ENCODE measurements at regions not wholly inside any gene's neighbourhood (a gene's known extent, or its start where the extent isn't known, plus 50 kb on each side); places are given as distances from the start of the nearest gene placed in this dataset.

DNA sequence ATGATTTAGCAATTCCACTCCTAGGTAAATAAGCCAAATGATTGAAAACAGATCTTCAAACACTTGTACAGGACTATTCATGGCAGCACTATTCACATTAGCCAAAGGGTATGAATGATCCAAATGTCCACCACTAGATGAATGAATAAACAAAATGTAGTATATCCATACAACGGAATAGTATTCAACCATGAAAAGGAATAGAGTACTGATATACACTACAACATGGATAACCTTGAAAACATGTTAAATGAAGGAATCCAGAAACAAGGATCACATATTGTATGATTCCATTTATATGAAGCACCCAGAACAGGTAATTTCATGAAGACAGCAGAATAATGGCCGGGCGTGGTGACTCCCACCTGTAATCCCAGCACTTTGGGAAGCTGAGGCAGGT, 78.2 kb upstream of the IGF1R start:
- Mint-ChIP-seq H3K9me3 (no peaks in the 10 kb centered on the region), H3K4me3 (no peak overlapping the region), H3K36me3 (no peaks in the 10 kb centered on the region), H3K27ac (no peak overlapping the region), H3K4me1 (no peaks in the 10 kb centered on the region), H3K27me3 (ENCODE audit: low read depth) (no peaks in the 10 kb centered on the region)
- ATAC-seq (no peak), DNase-seq (ENCODE audit: low spot score) (no peak)
- ChIA-PET POLR2A (no interaction called here), CTCF (no interaction called here)
- TF ChIP-seq, protein P1, sequence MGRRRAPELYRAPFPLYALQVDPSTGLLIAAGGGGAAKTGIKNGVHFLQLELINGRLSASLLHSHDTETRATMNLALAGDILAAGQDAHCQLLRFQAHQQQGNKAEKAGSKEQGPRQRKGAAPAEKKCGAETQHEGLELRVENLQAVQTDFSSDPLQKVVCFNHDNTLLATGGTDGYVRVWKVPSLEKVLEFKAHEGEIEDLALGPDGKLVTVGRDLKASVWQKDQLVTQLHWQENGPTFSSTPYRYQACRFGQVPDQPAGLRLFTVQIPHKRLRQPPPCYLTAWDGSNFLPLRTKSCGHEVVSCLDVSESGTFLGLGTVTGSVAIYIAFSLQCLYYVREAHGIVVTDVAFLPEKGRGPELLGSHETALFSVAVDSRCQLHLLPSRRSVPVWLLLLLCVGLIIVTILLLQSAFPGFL (CRISPR knock-in tag; IDR thresholded peaks at IDR 0.05; ENCODE audit: borderline replicate concordance), result no peak
- TF ChIP-seq ZNF317 (CRISPR knock-in tag; IDR thresholded peaks at IDR 0.05; ENCODE audit: borderline replicate concordance, low read depth) (no peak), NFE2L1 (CRISPR knock-in tag; IDR thresholded peaks at IDR 0.05) (no peak), TCF7 (CRISPR knock-in tag; IDR thresholded peaks at IDR 0.05; ENCODE audit: low read depth) (no peak), ESRRA (CRISPR knock-in tag; IDR thresholded peaks at IDR 0.05; ENCODE audit: borderline replicate concordance) (no peak), GTF2I (CRISPR knock-in tag; conservative IDR thresholded peaks at IDR 0.05) (no peak), NFATC4 (CRISPR knock-in tag; IDR thresholded peaks at IDR 0.05) (no peak)
- TF ChIP-seq, protein P2, sequence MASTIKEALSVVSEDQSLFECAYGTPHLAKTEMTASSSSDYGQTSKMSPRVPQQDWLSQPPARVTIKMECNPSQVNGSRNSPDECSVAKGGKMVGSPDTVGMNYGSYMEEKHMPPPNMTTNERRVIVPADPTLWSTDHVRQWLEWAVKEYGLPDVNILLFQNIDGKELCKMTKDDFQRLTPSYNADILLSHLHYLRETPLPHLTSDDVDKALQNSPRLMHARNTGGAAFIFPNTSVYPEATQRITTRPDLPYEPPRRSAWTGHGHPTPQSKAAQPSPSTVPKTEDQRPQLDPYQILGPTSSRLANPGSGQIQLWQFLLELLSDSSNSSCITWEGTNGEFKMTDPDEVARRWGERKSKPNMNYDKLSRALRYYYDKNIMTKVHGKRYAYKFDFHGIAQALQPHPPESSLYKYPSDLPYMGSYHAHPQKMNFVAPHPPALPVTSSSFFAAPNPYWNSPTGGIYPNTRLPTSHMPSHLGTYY (CRISPR knock-in tag; IDR thresholded peaks at IDR 0.05), result no peak
- TF ChIP-seq, protein P3, sequence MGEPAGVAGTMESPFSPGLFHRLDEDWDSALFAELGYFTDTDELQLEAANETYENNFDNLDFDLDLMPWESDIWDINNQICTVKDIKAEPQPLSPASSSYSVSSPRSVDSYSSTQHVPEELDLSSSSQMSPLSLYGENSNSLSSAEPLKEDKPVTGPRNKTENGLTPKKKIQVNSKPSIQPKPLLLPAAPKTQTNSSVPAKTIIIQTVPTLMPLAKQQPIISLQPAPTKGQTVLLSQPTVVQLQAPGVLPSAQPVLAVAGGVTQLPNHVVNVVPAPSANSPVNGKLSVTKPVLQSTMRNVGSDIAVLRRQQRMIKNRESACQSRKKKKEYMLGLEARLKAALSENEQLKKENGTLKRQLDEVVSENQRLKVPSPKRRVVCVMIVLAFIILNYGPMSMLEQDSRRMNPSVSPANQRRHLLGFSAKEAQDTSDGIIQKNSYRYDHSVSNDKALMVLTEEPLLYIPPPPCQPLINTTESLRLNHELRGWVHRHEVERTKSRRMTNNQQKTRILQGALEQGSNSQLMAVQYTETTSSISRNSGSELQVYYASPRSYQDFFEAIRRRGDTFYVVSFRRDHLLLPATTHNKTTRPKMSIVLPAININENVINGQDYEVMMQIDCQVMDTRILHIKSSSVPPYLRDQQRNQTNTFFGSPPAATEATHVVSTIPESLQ (CRISPR knock-in tag; IDR thresholded peaks at IDR 0.05), result no peak
- TF ChIP-seq, protein P4, sequence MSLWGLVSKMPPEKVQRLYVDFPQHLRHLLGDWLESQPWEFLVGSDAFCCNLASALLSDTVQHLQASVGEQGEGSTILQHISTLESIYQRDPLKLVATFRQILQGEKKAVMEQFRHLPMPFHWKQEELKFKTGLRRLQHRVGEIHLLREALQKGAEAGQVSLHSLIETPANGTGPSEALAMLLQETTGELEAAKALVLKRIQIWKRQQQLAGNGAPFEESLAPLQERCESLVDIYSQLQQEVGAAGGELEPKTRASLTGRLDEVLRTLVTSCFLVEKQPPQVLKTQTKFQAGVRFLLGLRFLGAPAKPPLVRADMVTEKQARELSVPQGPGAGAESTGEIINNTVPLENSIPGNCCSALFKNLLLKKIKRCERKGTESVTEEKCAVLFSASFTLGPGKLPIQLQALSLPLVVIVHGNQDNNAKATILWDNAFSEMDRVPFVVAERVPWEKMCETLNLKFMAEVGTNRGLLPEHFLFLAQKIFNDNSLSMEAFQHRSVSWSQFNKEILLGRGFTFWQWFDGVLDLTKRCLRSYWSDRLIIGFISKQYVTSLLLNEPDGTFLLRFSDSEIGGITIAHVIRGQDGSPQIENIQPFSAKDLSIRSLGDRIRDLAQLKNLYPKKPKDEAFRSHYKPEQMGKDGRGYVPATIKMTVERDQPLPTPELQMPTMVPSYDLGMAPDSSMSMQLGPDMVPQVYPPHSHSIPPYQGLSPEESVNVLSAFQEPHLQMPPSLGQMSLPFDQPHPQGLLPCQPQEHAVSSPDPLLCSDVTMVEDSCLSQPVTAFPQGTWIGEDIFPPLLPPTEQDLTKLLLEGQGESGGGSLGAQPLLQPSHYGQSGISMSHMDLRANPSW (CRISPR knock-in tag; conservative IDR thresholded peaks at IDR 0.05; ENCODE audit: low read depth), result no peak
- TF ChIP-seq, protein P5, sequence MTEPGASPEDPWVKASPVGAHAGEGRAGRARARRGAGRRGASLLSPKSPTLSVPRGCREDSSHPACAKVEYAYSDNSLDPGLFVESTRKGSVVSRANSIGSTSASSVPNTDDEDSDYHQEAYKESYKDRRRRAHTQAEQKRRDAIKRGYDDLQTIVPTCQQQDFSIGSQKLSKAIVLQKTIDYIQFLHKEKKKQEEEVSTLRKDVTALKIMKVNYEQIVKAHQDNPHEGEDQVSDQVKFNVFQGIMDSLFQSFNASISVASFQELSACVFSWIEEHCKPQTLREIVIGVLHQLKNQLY (CRISPR knock-in tag; IDR thresholded peaks at IDR 0.05), result no peak
- TF ChIP-seq, protein P6, sequence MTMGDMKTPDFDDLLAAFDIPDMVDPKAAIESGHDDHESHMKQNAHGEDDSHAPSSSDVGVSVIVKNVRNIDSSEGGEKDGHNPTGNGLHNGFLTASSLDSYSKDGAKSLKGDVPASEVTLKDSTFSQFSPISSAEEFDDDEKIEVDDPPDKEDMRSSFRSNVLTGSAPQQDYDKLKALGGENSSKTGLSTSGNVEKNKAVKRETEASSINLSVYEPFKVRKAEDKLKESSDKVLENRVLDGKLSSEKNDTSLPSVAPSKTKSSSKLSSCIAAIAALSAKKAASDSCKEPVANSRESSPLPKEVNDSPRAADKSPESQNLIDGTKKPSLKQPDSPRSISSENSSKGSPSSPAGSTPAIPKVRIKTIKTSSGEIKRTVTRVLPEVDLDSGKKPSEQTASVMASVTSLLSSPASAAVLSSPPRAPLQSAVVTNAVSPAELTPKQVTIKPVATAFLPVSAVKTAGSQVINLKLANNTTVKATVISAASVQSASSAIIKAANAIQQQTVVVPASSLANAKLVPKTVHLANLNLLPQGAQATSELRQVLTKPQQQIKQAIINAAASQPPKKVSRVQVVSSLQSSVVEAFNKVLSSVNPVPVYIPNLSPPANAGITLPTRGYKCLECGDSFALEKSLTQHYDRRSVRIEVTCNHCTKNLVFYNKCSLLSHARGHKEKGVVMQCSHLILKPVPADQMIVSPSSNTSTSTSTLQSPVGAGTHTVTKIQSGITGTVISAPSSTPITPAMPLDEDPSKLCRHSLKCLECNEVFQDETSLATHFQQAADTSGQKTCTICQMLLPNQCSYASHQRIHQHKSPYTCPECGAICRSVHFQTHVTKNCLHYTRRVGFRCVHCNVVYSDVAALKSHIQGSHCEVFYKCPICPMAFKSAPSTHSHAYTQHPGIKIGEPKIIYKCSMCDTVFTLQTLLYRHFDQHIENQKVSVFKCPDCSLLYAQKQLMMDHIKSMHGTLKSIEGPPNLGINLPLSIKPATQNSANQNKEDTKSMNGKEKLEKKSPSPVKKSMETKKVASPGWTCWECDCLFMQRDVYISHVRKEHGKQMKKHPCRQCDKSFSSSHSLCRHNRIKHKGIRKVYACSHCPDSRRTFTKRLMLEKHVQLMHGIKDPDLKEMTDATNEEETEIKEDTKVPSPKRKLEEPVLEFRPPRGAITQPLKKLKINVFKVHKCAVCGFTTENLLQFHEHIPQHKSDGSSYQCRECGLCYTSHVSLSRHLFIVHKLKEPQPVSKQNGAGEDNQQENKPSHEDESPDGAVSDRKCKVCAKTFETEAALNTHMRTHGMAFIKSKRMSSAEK (CRISPR knock-in tag; IDR thresholded peaks at IDR 0.05; ENCODE audit: borderline replicate concordance), result no peak
- TF ChIP-seq, protein P7, sequence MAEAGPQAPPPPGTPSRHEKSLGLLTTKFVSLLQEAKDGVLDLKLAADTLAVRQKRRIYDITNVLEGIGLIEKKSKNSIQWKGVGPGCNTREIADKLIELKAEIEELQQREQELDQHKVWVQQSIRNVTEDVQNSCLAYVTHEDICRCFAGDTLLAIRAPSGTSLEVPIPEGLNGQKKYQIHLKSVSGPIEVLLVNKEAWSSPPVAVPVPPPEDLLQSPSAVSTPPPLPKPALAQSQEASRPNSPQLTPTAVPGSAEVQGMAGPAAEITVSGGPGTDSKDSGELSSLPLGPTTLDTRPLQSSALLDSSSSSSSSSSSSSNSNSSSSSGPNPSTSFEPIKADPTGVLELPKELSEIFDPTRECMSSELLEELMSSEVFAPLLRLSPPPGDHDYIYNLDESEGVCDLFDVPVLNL (CRISPR knock-in tag; IDR thresholded peaks at IDR 0.05; ENCODE audit: borderline replicate concordance, low read depth), result no peak
- TF ChIP-seq, protein P8, sequence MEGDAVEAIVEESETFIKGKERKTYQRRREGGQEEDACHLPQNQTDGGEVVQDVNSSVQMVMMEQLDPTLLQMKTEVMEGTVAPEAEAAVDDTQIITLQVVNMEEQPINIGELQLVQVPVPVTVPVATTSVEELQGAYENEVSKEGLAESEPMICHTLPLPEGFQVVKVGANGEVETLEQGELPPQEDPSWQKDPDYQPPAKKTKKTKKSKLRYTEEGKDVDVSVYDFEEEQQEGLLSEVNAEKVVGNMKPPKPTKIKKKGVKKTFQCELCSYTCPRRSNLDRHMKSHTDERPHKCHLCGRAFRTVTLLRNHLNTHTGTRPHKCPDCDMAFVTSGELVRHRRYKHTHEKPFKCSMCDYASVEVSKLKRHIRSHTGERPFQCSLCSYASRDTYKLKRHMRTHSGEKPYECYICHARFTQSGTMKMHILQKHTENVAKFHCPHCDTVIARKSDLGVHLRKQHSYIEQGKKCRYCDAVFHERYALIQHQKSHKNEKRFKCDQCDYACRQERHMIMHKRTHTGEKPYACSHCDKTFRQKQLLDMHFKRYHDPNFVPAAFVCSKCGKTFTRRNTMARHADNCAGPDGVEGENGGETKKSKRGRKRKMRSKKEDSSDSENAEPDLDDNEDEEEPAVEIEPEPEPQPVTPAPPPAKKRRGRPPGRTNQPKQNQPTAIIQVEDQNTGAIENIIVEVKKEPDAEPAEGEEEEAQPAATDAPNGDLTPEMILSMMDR (IDR thresholded peaks at IDR 0.05), result no peak

All from WTC11 (cell line).